ENCODE measurements at regions not wholly inside any gene's neighbourhood (a gene's known extent, or its start where the extent isn't known, plus 50 kb on each side); places are given as distances from the start of the nearest gene placed in this dataset.

GRCh38 chr4:10740251-10740650, 55.7 kb upstream of the CLNK start:
- DNase-seq: no peak

- no peak for DNase-seq
Measured at GRCh38 chr4:10738826-10739489, 54.4 kb upstream of the CLNK start.

- no peak for DNase-seq
Measured at GRCh38 chr4:10737337-10737736, 52.8 kb upstream of the CLNK start.

GRCh38 chr4:10736895-10737294, 52.3 kb upstream of the CLNK start:
- DNase-seq: no peak

- DNase-seq: no peak
Measured at GRCh38 chr4:10736266-10736665, 51.7 kb upstream of the CLNK start.

GRCh38 chr4:10734697-10735096, 50.1 kb upstream of the CLNK start:
- no peak for DNase-seq

Measured in NCI-H187 treated with DMSO at 0.1 percent for 48 hours (cell line).